Thoracic aorta (tissue), 2 donors: ENCODE measurements at regions not wholly inside any gene's neighbourhood (a gene's known extent, or its start where the extent isn't known, plus 50 kb on each side); places are given as distances from the start of the nearest gene placed in this dataset.

Experiments
- ATAC-seq: fragments of 150-250 bp; one replicate; pipeline ENCODE4 v1.8.0; 2017; ENCODE audit warnings: low read depth; ENCODE audit not compliant: insufficient number of reproducible peaks, low FRiP score
- DNase-seq: peaks from one replicate; pipeline ENCODE4 v3.0.0-alpha.2; 2020; ENCODE audit warnings: low spot score
- H3K27ac ChIP-seq, 2 donors: fragments of 200-600 bp; sonication (generic); 1 replicate in 1 of 2; 2 replicates in 1 of 2; pipeline ENCODE4 v1.5.1; 2016; ENCODE audit warnings: mild to moderate bottlenecking in 2 of 2, moderate library complexity in 2 of 2
- H3K27me3 ChIP-seq: fragments of 200-600 bp; sonication (generic); replicated peaks from 2 replicates; pipeline ENCODE4 v1.6.0; 2016; ENCODE audit warnings: mild to moderate bottlenecking; ENCODE audit not compliant: insufficient read depth
- H3K36me3 ChIP-seq: fragments of 200-600 bp; sonication (generic); one replicate; pipeline ENCODE4 v1.5.1; 2016
- H3K4me1 ChIP-seq, 2 donors: fragments of 200-600 bp; sonication (generic); 1 replicate in 1 of 2; 2 replicates in 1 of 2; pipeline versions ENCODE4 v1.5.1 to v1.6.0; 2016; ENCODE audit warnings: low read depth in 2 of 2, mild to moderate bottlenecking in 1 of 2; ENCODE audit not compliant: control insufficient read depth in 1 of 2
- H3K4me3 ChIP-seq: fragments of 200-600 bp; sonication (generic); 2 replicates; pipeline ENCODE4 v1.5.1; 2016; ENCODE audit warnings: mild to moderate bottlenecking
- H3K9me3 ChIP-seq: fragments of 200-600 bp; sonication (generic); 2 replicates; pipeline ENCODE4 v1.5.1; 2016
- TF ChIP-seq, protein P1 (sequence below): fragments of 200-600 bp; sonication (generic); IDR thresholded peaks from one replicate; pipeline ENCODE4 v1.5.1; 2019; ENCODE audit warnings: antibody characterized with exemption

DNA sequence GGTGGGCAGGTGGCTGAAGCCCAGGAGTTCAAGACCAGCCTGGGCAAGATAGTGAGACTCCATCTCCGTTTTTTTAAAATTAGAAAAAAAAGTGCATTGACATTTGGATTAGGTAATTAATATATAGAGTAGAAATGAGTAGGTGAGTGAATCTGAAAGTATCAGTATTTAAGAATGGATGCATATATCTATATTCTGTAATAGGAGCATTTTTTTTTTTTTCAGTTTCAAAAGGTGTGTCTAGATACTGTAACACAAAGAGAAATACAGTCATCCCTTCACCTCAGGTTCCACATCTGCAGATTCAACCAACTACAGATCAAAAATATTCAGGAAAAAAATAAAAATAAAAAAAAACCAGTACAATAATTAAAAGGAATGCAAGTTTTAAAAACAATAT is 50.8 kb downstream of the RBM27 start:
- ATAC-seq (no peak), DNase-seq (no peak)
- Histone ChIP-seq H3K9me3 (no peaks in the 10 kb centered on the region), H3K4me3 (no peak overlapping the region), H3K27me3 (no peaks in the 10 kb centered on the region), H3K36me3 (peaks cover 19% of the 10 kb centered on the region), H3K27ac (no peak overlapping the region), H3K4me1 (no peaks in the 10 kb centered on the region)
- TF ChIP-seq, protein P1, sequence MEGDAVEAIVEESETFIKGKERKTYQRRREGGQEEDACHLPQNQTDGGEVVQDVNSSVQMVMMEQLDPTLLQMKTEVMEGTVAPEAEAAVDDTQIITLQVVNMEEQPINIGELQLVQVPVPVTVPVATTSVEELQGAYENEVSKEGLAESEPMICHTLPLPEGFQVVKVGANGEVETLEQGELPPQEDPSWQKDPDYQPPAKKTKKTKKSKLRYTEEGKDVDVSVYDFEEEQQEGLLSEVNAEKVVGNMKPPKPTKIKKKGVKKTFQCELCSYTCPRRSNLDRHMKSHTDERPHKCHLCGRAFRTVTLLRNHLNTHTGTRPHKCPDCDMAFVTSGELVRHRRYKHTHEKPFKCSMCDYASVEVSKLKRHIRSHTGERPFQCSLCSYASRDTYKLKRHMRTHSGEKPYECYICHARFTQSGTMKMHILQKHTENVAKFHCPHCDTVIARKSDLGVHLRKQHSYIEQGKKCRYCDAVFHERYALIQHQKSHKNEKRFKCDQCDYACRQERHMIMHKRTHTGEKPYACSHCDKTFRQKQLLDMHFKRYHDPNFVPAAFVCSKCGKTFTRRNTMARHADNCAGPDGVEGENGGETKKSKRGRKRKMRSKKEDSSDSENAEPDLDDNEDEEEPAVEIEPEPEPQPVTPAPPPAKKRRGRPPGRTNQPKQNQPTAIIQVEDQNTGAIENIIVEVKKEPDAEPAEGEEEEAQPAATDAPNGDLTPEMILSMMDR, result no peak

DNA sequence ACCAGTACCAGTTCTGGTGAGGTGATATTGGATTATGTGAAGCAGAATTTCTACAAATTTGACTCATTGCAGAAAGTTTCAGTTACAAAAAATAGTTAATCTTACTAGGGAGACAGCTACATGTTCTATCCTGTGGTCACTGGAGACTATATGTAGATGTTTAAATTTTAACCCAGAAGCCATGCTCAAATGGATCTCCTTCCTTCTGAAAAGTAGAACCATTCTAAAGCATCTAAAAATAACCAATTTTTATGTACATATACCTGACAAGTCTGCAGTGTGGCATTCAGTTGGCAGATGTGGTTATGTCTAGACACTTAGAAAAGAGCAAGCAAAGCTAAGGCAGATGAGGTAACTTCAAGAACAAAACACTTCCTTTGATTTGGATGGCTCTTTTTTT is 65.5 kb upstream of the POU4F3 start:
- Histone ChIP-seq H3K4me3 (no peak overlapping the region), H3K27ac (no peak overlapping the region), H3K4me1 (no peaks in the 10 kb centered on the region), H3K9me3 (no peaks in the 10 kb centered on the region), H3K27me3 (no peaks in the 10 kb centered on the region), H3K36me3 (peaks cover 42% of the 10 kb centered on the region)
- ATAC-seq, result no peak
- no peak for DNase-seq
- TF ChIP-seq, protein P1, result no peak

GRCh38 chr5:146283344-146283761 is 55.3 kb upstream of the POU4F3 start:
- DNase-seq (no peak), ATAC-seq (no peak)
- no peaks in the 10 kb centered on the region for H3K27me3 ChIP-seq
- TF ChIP-seq, protein P1, result no peak
- H3K9me3 ChIP-seq, result no peaks in the 10 kb centered on the region
- H3K4me3 ChIP-seq, result no peak overlapping the region
- peaks cover 11 to 16% of the 10 kb centered on the region in 2 donors for H3K4me1 ChIP-seq
- H3K36me3 ChIP-seq, result peaks cover 2% of the 10 kb centered on the region
- peak overlapping the region; percentile 53 to 70 for H3K27ac ChIP-seq

DNA sequence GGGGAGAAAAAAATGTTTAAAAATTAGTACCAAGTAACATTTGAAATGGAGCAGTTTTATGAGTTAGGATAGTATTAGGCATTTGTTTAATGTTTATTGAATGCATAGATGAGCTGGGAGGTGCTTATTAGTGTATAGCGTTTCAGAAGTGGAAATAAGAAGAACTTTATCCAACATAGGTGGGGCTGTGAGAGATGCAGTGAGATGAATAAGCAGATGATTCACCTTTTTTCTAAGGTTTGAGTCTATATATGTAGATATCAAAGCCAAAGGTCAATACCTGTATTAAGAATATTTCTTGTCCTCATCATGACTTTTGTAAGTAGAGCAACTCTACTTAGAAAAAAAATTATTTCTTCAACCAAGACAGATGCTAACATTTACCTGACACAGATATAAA is 54.6 kb upstream of the POU4F3 start:
- ATAC-seq, result no peak
- H3K27ac ChIP-seq, result peak overlapping the region; percentile 27 to 53
- H3K27me3 ChIP-seq, result no peaks in the 10 kb centered on the region
- H3K36me3 ChIP-seq, result peaks cover 2% of the 10 kb centered on the region
- TF ChIP-seq, protein P1, result no peak
- DNase-seq, result no peak
- no peaks in the 10 kb centered on the region for H3K9me3 ChIP-seq
- H3K4me1 ChIP-seq, result peaks cover 11 to 16% of the 10 kb centered on the region in 2 donors
- no peak overlapping the region for H3K4me3 ChIP-seq
